Cardiac muscle cell (in vitro differentiated cells and primary cell): ENCODE measurements at regions not wholly inside any gene's neighbourhood (a gene's known extent, or its start where the extent isn't known, plus 50 kb on each side); places are given as distances from the start of the nearest gene placed in this dataset.

Experiments used
- DNase-seq, 2 donors: peaks; one replicate each; pipeline versions ENCODE4 v3.0.0 to v3.0.0-alpha.2; 2010 to 2017; ENCODE audit warnings: low read depth in 1 of 2, low spot score in 1 of 2
- H3K27ac ChIP-seq: fragments of 200-600 bp; sonication (generic); 2 replicates; pipeline ENCODE4 v1.5.1; 2016
- H3K27me3 ChIP-seq: fragments of 200-600 bp; sonication (generic); 2 replicates; pipeline ENCODE4 v1.6.0; 2016; ENCODE audit warnings: control low read depth
- H3K36me3 ChIP-seq: fragments of 200-600 bp; sonication (generic); 2 replicates; pipeline ENCODE4 v1.5.1; 2016; ENCODE audit warnings: control low read depth
- H3K4me1 ChIP-seq: fragments of 200-600 bp; sonication (generic); 2 replicates; pipeline ENCODE4 v1.8.1; 2017; ENCODE audit warnings: low read depth, mild to moderate bottlenecking, mixed run types
- H3K4me3 ChIP-seq: fragments of 200-600 bp; sonication (generic); 2 replicates; pipeline ENCODE4 v1.5.1; 2016; ENCODE audit warnings: mild to moderate bottlenecking
- H3K9me3 ChIP-seq: fragments of 200-600 bp; sonication (generic); 2 replicates; pipeline ENCODE4 v1.5.1; 2017; ENCODE audit warnings: low read depth, mild to moderate bottlenecking, control low read depth
- CTCF ChIP-seq: IDR thresholded peaks from 2 replicates; pipeline ENCODE4 v1.5.1; 2012; ENCODE audit warnings: low read depth, mild to moderate bottlenecking, low read length

- DNase-seq: peak; percentile 47 to 77
- no peak overlapping the region for H3K27ac ChIP-seq
- no peaks in the 10 kb centered on the region for H3K9me3 ChIP-seq
- H3K4me3 ChIP-seq: no peak overlapping the region
- H3K4me1 ChIP-seq: peaks cover 13% of the 10 kb centered on the region
- no peaks in the 10 kb centered on the region for H3K36me3 ChIP-seq
- no peaks in the 10 kb centered on the region for H3K27me3 ChIP-seq
- peak; percentile 51 for TF ChIP-seq CTCF
Observed at GRCh38 chr4:124322234-124323065, 390.1 kb downstream of the ANKRD50 start.

GRCh38 chr4:124325690-124326089 is 386.8 kb downstream of the ANKRD50 start:
- no peaks in the 10 kb centered on the region for H3K36me3 ChIP-seq
- H3K4me1 ChIP-seq: peaks cover 34% of the 10 kb centered on the region
- no peaks in the 10 kb centered on the region for H3K27me3 ChIP-seq
- H3K4me3 ChIP-seq: no peak overlapping the region
- DNase-seq: no peak
- TF ChIP-seq CTCF: no peak
- no peak overlapping the region for H3K27ac ChIP-seq
- no peaks in the 10 kb centered on the region for H3K9me3 ChIP-seq

- TF ChIP-seq CTCF: no peak
Observed at GRCh38 chr4:124329134-124329533, 383.4 kb downstream of the ANKRD50 start.

GRCh38 chr4:124330045-124330444 is 382.5 kb downstream of the ANKRD50 start:
- Histone ChIP-seq H3K27ac (no peak overlapping the region), H3K27me3 (no peaks in the 10 kb centered on the region), H3K4me1 (peaks cover 21% of the 10 kb centered on the region), H3K36me3 (no peaks in the 10 kb centered on the region), H3K9me3 (no peaks in the 10 kb centered on the region), H3K4me3 (no peak overlapping the region)
- TF ChIP-seq CTCF: no peak
- DNase-seq: no peak

More at GRCh38 chr4:124329134-124329533, 383.4 kb downstream of the ANKRD50 start:
- H3K27me3 ChIP-seq: no peaks in the 10 kb centered on the region
- peak in 1 of 2 donors; percentile 50 for DNase-seq
- peak overlapping the region; percentile 41 for H3K27ac ChIP-seq
- peaks cover 21% of the 10 kb centered on the region for H3K4me1 ChIP-seq
- H3K9me3 ChIP-seq: no peaks in the 10 kb centered on the region
- H3K36me3 ChIP-seq: no peaks in the 10 kb centered on the region
- no peak overlapping the region for H3K4me3 ChIP-seq

- H3K9me3 ChIP-seq: no peaks in the 10 kb centered on the region
- H3K36me3 ChIP-seq: no peaks in the 10 kb centered on the region
- no peaks in the 10 kb centered on the region for H3K27me3 ChIP-seq
- TF ChIP-seq CTCF: no peak
- peaks cover 21% of the 10 kb centered on the region for H3K4me1 ChIP-seq
- no peak for DNase-seq
- H3K27ac ChIP-seq: no peak overlapping the region
- no peak overlapping the region for H3K4me3 ChIP-seq
Observed at GRCh38 chr4:124331781-124332180, 380.8 kb downstream of the ANKRD50 start.
